Frontal cortex (tissue), 3 donors: ENCODE measurements at regions not wholly inside any gene's neighbourhood (a gene's known extent, or its start where the extent isn't known, plus 50 kb on each side); places are given as distances from the start of the nearest gene placed in this dataset.
"Not testable (repeated sequence)": the region's sequence is repeated elsewhere in the genome, so short reads cannot be mapped to it uniquely, and the experiment has no call there.

Experiments used
- DNase-seq, 2 donors: peaks; one replicate each; pipeline ENCODE4 v3.0.0; 2012; ENCODE audit warnings: low spot score in 2 of 2
- FAIRE-seq: peaks from 2 replicates; lab custom pipeline; 2012; peaks lifted over from hg19 to GRCh38; lab: Jason Lieb, UNC
- donor health status: control.
- donor health status: control.
- donor health status: control.

DNA sequence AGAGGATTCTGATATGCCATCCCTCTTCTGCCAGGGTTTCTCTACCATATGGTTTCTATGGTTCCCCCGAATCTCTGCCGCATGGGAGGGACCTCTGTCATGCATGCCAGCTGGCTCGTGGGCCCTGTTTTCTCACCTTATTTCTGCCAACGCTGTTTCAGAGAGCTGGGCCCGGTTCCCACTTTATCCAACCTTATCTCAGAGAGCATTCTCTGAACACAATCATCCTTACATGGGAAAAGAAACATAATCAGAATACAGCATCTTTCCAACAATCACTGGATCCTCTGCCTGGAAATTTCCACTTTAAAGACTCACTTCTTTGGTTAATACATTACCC, 234.5 kb upstream of the ZBTB20 start:
- no peak for FAIRE-seq
- peak in 1 of 2 donors; percentile 7 for DNase-seq

DNA sequence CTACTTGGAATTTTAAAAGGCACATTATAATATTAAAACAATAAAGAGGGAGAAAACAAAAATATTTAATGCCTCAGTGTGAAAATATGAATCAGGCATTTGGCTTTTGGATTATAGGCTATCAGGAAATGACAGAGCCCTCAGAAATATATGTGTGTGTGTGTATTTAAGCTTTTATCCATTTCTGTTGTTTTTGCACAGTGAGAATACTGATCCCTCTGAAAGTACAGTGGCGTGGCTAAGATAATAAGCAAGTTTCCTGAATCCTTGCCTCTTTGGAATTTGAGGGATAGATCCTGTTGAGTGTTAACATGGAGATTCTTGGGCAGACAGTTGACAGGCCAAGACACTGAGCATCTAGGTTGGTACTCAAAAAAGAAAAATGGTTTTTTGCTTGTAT, 234.8 kb upstream of the ZBTB20 start:
- FAIRE-seq = no peak
- DNase-seq = no peak

DNA sequence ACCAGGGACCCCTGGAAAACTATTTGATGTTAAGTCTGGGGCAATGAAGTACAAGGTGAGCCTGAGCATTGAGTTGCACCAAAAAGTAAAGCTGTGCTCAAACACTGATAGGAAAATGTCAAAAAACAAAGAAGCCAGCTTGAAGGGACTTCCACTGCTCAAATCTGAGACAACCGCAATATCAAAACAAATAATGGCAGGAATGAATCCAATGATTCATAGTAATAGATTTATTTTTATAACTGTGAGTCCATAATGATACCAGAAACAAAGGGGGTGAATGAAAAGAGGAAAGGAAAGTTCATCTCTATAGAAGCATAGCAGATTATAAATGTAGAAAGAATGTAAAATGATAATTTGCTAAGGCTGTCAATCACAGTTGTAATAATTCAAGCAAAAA, 237.3 kb upstream of the ZBTB20 start:
- FAIRE-seq (no peak), DNase-seq (no peak)

DNA sequence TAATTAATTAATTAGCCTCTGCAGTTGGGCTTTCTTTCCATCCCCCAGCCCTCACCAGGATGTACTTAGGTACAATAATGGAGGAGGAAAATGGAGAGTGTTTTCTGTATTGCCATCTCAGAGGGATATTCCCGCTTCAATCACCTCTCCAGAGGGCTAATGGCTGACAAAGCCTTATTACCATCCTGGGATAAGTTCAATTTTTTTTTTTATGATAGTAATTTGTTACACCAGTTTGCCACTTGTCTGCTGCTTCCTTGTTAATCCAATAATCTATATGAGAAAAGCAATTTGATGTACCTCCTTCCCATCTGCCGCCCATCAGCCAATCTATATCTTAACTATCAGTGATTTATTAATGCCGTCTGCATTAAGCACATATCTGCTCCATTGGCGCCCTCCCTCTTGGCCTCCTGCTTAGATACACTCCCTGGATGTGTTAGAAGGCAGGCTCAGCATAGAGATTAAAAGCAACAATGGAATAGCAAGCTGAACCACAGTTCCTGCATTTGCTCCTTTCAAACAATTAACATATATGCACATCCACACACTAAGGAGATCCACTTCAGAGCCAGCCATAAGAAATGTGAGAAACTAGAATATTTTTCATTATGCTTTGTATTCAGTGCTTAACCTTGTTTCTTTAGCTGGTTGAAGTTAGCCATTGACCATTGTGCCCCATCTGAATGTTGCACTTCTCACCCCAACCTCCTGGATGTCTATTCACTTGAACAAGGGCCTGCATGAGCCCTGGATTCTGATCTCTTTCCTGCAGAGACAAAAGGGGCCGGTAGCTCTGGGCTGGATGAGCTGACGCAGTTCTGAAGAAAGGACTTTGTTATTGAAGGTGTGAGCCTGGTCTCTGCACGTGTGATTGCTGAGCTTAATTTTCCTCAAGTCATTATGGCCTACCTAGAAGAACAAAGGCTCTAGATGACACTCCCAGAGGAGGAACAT, 237.3 kb upstream of the GAP43 start:
- no peak for DNase-seq
- FAIRE-seq = no peak

DNA sequence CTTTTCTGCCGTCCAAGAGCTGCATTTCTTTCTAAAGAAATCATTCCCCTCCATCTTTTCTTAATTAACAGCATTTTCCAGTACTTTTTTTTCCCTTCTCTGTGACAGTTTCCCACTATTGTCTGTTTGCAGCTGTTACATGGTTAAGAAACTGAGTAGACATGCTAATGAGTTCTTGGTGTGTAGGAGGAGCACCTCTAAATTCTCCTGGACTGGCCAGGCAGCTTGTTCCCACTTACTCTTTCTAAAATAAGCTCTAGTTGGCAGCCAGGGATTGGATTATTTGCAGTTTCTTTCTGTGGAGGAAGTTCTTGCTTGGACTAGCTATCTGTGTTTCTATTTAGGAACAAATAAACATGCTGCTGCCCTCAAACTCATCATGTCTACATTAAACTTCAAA, 235.1 kb upstream of the GAP43 start:
- peak in 1 of 2 donors; percentile 4 for DNase-seq
- FAIRE-seq = no peak

DNA sequence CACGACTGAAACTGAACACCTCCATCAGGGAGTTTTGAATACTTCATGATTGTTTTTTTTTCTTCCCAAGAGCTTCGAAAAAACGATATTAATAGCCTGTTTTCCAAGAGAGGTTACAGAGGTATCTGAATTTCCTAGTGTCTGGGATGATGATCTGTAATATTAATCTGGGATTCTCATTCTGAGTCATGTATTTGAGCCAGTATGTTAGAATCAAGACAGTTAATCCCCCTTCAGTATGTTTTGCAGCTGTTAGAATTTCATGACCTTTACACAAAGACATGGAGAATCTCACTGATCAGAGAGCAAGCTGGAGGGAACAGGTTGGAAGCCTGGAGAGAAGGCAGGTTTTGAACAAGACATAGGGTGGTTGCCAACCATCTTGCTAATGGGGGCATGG, 234.5 kb upstream of the GAP43 start:
- no peak for FAIRE-seq
- no peak for DNase-seq

DNA sequence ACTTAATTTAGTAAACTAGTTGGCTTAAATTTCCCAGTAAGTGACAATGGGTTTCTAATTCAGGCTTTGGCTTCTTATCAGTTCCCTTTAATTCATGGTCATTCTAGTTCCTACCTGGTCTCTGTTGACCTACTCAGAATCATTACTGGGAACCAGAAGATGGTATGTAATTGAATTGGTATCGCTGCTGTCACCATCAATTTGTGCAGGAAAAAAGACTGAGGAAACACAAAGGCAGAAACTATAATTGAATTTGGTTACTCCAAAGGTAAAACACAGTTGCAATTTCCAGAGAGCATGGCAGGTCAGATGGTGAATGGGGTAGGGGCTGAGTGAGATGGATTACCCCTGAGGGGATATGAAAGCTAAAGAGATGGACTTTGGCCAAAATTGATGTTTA, 226.5 kb upstream of the GAP43 start:
- FAIRE-seq (no peak), DNase-seq (no peak)

DNA sequence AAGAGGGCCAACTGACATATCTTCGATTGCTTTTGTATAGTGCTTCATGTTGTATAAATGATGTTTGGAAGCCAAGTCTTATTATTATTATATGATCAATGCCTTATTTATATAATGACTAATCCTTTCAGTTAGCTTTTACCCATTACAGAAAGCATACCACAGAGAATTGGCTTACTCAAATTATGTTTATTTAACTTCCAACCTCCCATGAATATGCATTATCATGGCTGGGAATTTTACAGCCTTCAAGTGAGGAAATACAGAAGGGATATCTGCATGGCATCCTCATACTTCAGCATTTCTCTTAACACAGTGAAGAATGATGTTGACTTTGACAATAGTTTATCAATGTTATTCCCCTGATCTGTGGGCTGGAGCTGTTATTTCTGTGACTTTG, 225.9 kb upstream of the GAP43 start:
- no peak for FAIRE-seq
- DNase-seq = no peak

DNA sequence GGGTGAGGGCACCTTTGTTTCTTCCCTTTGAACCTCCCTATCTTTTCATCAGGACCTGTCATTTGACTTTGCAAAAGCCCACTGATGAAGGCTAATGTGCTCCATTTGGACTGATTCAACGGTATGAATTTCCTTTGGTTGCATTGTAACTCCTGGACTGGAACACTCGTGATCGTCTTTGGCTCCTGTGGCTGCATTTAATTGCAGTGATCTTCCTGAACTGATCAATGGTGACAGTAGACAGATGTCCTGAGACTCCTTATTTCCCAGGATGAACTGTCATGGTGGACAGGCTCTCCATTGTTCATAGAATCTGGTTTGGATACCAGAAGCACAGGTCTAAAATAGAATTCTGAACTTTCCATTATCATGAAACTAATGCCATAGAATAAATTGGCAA, 224.8 kb upstream of the GAP43 start:
- DNase-seq (no peak), FAIRE-seq (no peak)

DNA sequence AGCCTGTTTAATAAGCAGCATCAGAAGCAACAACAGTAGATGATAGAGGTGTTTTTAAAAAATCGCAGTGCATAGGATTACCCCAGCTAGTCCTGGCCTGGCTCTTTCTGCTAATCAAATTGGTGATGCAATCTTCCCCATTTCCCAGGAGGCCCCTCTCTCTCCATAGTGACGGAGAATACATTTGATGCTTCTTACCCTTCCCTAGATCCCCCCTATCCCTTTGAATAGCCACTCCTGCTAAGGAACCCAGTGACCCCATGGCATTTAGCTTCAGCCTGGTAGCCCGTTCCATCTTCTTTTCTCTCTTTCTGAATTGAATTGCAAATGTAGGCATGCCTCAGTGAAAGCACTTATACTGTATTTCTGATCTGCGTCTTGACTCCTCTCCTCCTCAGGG, 223.6 kb upstream of the GAP43 start:
- FAIRE-seq (no peak), DNase-seq (no peak)

DNA sequence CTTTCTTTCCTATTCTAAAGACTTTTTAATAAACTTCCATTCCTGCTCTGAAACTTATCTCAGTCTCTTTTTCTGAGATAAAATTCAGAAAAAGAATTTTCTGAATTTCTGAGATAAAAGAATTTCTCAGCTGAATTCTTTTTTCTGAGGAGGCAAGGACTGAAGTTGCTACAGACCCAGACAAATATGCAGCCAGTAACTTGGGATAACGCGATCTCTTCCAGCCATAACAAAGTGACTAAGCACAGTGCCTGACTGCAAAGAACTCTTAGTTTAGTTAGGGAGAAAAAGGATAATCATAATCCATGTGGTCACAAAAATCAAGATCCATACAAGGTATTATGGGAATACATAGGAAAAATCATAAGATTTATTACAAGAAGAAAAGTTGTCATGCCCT, 222.0 kb upstream of the GAP43 start:
- DNase-seq = no peak
- no peak for FAIRE-seq

DNA sequence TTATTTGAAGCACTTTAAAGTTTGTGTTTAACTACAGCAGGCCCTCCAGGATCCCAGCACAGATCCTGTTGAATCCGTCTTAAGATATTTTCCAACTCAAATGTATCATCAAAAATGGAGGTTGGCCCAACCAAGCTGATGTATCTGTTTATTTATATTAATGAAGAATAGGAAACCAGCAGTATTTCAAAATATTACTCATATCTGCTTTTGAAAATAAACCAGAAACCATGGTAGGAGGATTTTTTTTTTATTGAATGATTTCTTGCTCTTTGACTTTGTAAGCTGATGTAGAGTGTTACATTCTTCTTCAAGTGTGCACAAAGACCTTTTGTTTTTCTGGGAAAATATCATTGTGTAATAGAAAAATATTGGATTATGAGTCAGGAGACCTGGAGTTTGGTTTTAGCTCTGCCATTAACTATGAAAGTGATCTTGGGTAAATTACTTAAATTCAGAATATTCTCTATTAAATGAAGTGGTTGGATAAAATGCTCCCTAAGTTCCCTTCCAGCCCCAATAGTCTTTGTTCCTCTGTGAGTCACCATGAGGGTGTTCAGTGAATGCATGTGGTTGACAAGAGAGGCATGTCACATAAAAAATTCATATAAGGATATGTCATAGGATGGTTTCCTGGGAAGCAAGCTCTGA, 221.3 kb upstream of the GAP43 start:
- FAIRE-seq (no peak), DNase-seq (no peak)

DNA sequence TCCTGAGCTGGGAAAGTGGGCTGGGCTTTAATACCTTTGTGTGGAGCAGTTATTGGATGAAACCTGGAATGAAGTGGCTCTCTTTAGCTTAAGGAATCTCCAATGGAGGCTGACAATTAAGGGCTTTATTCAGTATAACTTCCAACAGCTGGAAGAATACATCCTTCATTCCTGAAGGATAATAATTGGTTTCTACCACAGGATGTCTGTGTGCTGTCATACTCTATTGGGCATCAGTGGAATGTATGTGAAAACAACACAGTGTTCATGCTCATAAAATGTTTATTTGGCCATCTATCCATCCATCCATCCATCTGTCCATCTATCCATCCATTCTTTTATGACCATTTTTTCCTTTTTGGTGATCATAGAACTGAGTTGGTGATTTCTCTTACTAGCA, 220.7 kb upstream of the GAP43 start:
- no peak for DNase-seq
- FAIRE-seq = no peak

DNA sequence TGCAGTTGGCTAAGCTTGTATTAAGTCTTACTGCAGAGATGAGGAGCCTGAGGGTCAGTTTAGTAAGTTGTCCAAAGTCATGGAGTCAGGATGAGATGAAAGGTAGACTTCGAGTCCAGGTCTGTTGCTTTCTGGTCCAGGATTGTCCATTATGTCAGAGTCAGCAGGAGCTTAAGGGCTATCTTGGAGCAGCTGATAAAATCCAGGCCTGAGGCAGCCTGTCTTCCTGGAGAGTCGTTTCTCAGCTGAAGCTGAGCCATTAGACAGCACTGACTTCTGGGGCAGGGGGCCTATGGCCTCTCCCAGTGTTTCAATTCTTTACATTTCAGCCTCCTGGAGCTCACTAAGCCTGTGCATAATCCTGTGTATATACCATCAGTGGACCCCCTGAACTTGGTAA, 219.5 kb upstream of the GAP43 start:
- DNase-seq = no peak
- no peak for FAIRE-seq

DNA sequence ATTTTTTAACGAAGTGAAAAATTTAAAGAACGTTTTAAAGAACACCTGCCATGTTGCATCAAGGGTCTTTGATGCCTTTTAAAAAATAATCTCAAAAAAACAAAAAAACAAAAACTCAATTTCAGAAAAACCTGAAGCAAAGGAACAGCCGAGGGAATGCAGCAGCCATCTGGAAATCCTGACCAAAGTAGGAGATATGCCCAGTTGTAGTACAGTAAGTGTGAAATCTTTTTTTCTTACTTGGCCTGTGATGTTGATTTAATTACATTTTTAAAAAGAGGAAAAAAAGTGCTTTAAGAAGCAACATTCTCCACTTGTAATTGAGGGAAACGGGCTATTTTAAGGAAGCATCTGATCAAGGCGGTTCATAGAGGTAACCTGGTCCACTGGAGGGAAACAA, 213.7 kb upstream of the GAP43 start:
- DNase-seq (no peak), FAIRE-seq (no peak)

DNA sequence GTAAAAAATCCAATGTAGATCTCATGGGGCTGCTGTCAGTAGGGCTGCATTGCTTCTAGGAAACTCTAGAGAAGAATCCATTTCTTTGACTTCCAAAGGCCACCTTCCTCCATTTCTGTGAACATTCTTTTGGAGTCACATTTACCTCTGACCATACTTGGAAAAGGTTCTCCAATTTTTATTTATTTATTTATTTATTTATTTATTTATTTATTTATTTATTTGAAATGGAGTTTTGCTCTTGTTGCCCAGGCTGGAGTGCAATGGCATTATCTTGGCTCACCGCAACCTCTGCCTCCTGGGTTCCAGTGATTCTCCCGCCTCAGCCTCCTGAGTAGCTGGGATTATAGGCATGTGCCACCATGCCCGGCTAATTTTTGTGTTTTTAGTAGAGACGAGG, 208.7 kb upstream of the GAP43 start:
- FAIRE-seq, DNase-seq: not testable (repeated sequence)

DNA sequence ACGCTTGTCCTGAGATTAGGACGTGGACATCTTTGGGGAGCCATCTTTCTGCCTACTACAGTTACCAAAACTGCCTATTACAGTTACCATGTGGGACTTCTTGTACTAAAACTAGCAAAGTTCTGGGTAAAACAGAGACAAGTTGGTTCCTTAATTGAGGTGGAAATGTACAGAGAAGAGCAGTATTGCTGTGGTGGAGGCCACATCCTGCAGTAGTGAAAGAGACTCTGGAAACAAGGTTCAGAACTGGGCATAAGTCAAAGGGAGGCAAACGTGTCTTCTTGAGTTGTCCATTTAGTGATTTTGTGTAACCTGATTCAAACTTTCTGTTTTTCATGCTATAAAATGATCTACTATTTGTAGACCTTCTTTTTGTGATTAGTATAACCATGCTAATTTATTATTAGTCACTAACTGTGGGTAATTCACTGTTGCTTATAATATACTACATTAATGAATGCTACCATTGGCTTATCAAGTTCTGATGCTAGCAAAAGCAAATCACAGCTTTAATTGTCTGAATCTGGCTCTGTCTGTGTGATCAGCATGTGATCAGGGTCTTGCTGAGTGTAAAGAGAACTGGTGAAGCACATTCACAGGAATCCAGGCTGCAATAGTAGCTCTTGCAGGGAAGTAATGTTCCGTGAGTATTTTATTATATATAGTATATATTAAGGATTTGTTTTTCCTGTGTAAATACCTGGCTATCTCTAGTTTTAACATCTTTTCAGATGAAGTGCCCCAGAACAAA, 207.9 kb upstream of the GAP43 start:
- no peak for FAIRE-seq
- DNase-seq = no peak

DNA sequence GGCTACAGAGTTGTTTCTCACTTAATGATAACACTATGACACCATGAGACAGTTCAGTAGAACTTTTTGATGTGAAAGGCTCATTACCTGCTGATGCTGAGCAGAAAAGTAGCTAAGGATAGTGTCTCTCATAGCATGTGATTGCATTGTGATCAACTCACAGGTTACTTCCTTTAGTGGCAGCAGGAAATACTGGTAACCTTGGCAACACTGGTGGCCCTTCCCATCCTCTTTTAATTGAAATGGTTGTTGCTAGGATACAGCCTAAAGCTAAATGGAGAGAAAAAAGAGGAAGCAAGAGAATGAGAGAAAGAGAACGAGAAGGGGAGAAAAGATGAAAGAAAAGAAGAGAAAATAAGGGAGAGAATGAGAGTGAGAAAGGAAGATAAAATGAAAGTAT, 204.7 kb upstream of the GAP43 start:
- no peak for DNase-seq
- FAIRE-seq = no peak

DNA sequence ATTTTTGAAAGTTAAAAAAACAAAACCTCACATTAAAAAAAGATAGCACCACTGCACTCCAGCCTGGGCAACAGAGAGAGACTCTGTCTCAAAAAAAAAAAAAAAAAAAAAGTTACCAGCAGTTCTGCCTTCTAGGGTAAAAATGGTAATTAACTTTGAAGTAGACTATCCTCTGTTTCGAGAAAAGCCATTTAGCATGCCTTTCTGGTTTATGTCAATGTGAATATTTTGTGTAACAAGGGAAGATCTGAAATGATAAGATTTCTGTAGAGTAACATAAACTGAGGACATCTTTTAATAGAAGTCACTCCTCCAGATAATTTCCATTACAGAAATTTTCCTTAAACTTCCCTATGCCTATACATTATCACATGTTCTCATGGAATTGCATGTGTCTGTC, 203.2 kb upstream of the GAP43 start:
- DNase-seq (no peak), FAIRE-seq (no peak)

DNA sequence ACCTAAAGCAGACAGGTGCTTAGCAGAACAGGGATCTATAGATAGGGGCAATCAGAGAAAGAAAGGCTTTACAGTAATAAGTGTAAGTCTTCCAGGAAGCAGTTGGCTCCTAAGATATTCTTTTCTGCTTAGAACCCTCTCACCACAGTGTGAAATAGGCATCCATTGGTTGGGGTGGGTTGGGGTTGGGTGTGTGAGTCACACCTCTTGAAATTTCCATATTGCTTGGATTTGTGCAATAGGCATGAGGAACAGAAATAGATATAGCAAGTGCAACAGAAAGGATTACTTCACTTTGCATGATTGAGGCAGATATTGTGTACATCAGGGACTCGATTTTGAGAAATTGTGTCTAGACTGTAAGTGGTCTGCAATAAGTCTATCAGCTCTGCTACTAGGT, 200.1 kb upstream of the GAP43 start:
- FAIRE-seq (no peak), DNase-seq (no peak)

DNA sequence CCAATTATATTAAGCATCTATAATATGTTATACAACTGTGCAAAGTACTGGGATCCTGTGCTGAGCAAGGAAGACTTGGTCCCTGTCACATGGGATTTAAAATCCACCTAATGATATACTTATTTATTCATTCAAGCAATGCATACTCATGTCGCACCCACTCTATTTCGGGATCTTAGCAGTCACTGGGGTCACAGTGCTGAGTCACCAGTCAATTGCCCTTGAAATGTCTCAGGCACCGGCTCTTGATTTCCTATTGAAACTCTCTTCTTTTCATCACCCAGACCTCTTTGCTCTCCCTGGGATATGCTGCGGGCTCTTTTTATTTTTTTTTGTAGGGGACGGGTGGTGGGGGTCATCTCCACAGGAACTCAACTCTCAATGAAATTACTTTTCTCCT, 194.5 kb upstream of the GAP43 start:
- no peak for FAIRE-seq
- no peak for DNase-seq
